ENCODE measurements at regions not wholly inside any gene's neighbourhood (a gene's known extent, or its start where the extent isn't known, plus 50 kb on each side); places are given as distances from the start of the nearest gene placed in this dataset.
"Not testable (repeated sequence)": the region's sequence is repeated elsewhere in the genome, so short reads cannot be mapped to it uniquely, and the experiment has no call there.

GRCh38 chr9:41367301-41367700, 178.2 kb upstream of the ZNG1F start:
- DNase-seq, result not testable (repeated sequence)

GRCh38 chr9:41361790-41362189, 172.7 kb upstream of the ZNG1F start:
- DNase-seq, result not testable (repeated sequence)

GRCh38 chr9:41359116-41359515, 170.0 kb upstream of the ZNG1F start:
- DNase-seq, result not testable (repeated sequence)

GRCh38 chr9:41358682-41359081, 169.6 kb upstream of the ZNG1F start:
- peak; percentile 11 for DNase-seq

DNA sequence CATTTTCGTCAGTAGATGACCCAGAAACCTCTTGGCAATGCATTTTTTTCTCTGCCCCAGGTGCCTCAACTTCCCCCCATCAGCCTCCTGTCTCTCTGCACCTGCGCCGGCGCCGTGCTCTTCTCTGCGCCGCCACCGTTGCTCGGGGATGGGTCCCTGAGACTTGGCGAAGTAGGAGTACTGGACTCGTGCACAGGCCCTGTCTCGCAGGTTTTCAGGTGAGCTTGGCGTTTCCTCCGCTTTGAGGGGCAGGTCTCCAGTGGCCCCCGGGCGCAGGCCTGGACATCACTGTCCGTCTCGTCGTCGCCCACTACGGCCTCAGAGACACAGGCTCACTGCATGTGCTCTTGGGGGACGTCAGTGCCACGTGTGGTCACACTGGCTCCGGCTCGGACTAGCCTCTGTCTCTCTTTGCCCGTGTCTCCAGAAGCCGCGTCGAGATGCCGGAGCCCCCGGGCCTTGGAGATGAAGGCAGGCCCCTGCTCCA, 168.8 kb upstream of the ZNG1F start:
- not testable (repeated sequence) for DNase-seq

- not testable (repeated sequence) for DNase-seq
These were observed 168.2 kb upstream of the ZNG1F start for GRCh38 chr9:41357350-41357748.

- DNase-seq, result not testable (repeated sequence)
These were observed 167.7 kb upstream of the ZNG1F start for GRCh38 chr9:41356588-41357349.

GRCh38 chr9:41355712-41356450, 166.8 kb upstream of the ZNG1F start:
- DNase-seq, result not testable (repeated sequence)

DNA sequence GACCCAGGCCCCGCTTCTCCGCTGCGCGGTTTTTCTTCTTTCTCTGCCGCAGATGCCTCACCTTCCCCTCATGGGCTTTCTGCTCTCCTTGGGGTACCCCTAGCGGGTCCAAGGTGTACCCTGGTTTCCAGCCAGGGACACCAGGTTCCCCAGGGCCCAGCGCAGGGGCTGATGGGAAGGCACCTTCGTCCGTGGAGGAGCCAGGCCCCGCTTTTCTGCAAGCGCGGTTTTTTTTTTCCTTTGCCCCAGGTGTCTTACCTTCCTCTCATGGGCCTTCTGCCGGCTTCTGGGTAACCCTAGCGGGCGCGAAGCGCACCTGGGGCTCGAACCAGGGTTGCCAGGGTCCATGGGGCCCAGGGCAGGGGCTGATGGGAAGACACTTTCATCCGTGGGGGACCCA, 165.9 kb upstream of the ZNG1F start:
- DNase-seq, result not testable (repeated sequence)

- not testable (repeated sequence) for DNase-seq
These were observed 165.2 kb upstream of the ZNG1F start for GRCh38 chr9:41354060-41354934.

- DNase-seq, result not testable (repeated sequence)
These were observed 163.9 kb upstream of the ZNG1F start for GRCh38 chr9:41353026-41353425.

DNA sequence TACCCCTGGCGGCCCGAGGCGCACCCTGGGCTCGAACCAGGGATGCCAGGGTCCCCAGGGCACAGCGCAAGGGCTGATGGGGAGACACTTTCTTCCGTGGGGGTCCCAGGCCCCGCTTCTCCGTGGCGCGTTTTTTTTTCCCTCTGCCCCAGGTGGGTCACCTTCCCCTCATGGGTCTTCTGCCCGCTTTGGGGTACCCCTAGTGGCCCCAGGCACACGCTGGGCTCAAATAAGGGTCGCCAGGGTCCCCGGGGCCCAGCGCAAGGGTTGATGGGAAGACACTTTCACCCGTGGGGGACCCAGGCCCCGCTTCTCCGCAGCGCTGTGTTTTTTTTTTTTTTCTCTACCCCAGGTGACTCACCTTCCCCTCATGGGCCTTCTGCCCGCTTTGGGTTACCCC, 163.3 kb upstream of the ZNG1F start:
- not testable (repeated sequence) for DNase-seq

- DNase-seq, result not testable (repeated sequence)
These were observed 158.8 kb upstream of the ZNG1F start for GRCh38 chr9:41347893-41348292.

DNA sequence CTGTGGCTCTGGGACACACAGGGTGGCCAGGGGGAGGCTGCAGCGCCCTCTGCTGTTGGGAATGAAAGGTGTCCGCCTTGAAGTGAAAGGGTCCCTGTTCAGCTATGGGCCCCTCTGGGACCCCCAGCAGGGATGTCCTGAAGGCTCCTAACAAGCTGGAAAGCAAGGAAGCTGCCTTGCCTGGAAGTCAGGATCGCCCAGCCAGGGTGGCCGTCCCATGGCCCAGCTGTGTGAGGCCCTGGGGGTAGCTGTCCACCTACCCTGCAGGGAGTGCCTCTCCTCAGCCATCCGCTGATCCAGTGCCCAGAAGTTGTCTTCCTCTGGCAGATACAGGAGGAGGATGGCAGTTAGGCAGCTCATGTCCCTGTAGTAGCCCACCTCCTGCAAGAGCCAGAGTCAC, 143.4 kb upstream of the ZNG1F start:
- not testable (repeated sequence) for DNase-seq

DNA sequence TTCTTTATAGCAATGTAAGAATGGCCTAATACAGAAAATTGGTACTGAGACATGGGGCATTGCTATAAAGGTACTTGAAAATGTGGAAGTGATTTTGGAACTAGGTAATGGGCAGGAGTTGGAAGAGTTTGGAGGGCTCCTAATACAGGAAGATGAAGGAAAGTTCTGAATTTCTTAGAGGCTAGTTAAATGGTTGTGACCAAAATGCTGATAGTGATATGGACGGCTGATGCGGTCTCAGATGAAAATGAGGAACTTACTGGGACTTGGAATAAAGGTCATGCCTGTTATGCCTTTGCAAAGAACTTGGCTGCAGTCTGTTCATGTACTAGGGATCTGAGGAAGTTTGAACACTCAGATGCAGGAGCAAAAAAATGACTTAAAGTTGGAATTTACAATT, 132.2 kb upstream of the ZNG1F start:
- not testable (repeated sequence) for DNase-seq

- not testable (repeated sequence) for DNase-seq
These were observed 119.8 kb upstream of the ZNG1F start for GRCh38 chr9:41308953-41309352.

DNA sequence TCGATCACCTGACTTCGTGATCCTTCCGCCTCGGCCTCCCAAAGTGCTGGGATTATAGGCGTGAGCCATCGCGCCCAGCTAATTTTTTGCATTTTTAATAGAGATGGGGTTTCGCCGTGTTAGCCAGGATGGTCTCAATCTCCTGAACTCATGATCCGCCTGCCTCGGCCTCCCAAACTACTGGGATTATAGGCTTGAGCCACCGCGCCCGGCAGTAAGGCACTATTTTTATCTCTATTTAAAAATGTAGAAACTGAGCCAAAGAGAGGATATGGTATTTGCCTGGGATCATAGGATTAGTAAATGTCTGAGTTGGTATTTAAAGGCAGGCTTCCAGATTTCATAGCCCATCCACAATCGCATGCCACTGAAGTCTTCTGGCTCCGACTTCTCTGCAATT, 96.6 kb upstream of the ZNG1F start:
- not testable (repeated sequence) for DNase-seq

DNA sequence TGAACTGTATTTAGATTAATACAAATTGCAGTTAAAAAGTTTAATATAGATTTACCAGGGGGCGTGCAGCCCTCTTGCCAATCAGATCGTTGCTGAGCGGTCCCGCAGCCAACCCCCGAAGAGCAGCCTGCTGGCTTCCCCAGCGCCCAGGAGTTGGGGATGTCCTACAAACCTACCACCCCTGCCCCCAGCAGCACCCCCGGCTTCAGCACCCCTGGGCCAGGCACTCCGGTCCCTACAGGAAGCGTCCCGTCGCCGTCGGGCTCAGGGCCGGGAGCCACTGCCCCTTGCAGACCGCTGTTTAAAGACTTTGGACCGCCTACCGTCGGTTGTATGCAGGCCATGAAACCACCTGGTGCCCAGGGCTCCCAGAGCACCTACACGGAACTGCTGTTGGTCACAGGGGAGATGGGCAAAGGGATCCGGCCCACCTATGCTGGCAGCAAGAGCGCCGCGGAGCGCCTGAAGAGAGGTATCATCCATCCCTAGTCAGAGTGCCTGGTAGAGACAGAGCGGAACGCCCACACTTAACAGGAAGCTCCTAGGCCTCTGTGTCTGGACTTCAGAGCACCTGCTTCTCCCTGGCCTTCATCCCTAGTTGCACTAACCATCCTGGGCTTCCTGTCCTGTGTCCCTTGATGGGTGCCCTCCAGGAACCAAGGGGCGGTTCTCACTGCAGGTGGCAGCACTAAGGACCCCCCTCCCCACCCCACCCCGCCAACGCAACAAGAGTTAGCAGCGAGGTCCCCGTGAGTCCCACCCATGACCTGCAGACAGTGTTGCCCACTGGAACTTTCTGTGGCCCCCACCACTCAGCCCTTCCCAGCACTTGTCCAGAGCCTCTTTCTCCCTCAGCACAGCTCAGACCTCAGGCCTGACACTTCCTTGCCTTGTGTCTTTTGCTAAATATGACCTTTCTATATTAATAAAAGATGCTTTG, 91.5 kb upstream of the ZNG1F start:
- not testable (repeated sequence) for DNase-seq

GRCh38 chr9:41279437-41279836, 90.3 kb upstream of the ZNG1F start:
- not testable (repeated sequence) for DNase-seq

- DNase-seq, result not testable (repeated sequence)
These were observed 89.9 kb upstream of the ZNG1F start for GRCh38 chr9:41279033-41279432.

DNA sequence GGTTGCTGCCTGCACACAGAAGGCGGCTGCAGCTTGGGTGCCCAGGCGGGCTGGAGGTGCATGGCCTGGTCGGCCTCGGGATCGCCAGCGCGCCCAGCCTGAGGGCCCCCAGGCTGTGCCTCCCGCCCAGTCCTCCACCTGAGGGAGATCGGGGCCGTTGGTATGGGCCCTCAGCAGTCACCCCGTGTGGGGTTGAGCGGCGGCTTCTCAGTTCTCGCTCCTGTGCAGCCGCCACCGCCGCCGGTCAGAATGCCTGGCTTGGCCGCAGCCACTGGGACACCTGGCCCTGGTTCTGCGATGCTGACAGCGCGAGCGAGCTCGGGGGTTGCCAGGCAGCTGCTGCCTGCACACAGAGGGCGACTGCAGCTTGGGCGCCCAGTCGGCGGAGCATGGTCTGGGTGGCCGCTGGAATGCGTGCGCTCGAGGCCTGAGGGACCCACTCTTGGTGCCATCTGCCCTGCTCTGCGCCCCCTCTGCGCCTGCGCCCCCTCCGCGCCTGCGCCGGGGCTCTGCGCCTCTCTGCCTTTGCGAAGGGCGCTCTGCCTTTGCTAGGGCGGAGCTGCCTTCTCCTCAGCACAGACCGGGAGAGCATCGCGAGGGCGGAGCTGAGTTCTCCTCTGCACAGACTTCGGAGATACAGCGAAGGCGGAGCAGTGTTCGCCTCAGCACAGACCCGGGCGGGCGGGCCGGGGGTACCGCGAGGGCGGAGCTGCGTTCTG, 84.6 kb upstream of the ZNG1F start:
- not testable (repeated sequence) for DNase-seq

Measured in NCI-H446 treated with DMSO at 0.1 percent for 48 hours (cell line).